H9 (cell line): ENCODE measurements at regions not wholly inside any gene's neighbourhood (a gene's known extent, or its start where the extent isn't known, plus 50 kb on each side); places are given as distances from the start of the nearest gene placed in this dataset.

Source experiments
- DNase-seq: peaks from one replicate; pipeline ENCODE4 v3.0.0-alpha.2; 2017
- H2AFZ ChIP-seq: one replicate; pipeline ENCODE4 v1.6.1; 2013; ENCODE audit warnings: mild to moderate bottlenecking, low read length, control low read depth, moderate library complexity
- H2AK5ac ChIP-seq: 2 replicates; pipeline ENCODE4 v1.6.1; 2013; ENCODE audit warnings: low read length, control low read depth, mixed read lengths; ENCODE audit not compliant: insufficient read length
- H2BK120ac ChIP-seq: one replicate; pipeline ENCODE4 v1.6.1; 2013; ENCODE audit warnings: low read depth, mild to moderate bottlenecking, low read length, control low read depth, inconsistent platforms; ENCODE audit not compliant: poor library complexity, severe bottlenecking
- H2BK12ac ChIP-seq: 2 replicates; pipeline ENCODE4 v1.6.1; 2013; ENCODE audit warnings: low read length, control low read depth, mixed read lengths, low read depth; ENCODE audit not compliant: insufficient read length
- H2BK15ac ChIP-seq: 2 replicates; pipeline ENCODE4 v1.6.1; 2013; ENCODE audit warnings: low read depth, low read length, control low read depth
- H2BK20ac ChIP-seq: one replicate; pipeline ENCODE4 v1.6.1; 2013; ENCODE audit warnings: low read depth, mild to moderate bottlenecking, low read length, control low read depth, inconsistent platforms; ENCODE audit not compliant: poor library complexity, severe bottlenecking
- H2BK5ac ChIP-seq: 2 replicates; pipeline ENCODE4 v1.6.1; 2013; ENCODE audit warnings: low read length, control low read depth, mixed read lengths; ENCODE audit not compliant: insufficient read length
- H3K14ac ChIP-seq: 2 replicates; pipeline ENCODE4 v1.6.1; 2013; ENCODE audit warnings: low read length, control low read depth; ENCODE audit not compliant: insufficient read depth
- H3K18ac ChIP-seq: 2 replicates; pipeline ENCODE4 v1.6.1; 2013; ENCODE audit warnings: low read depth, mild to moderate bottlenecking, mixed read lengths, low read length, control low read depth; ENCODE audit not compliant: insufficient read length
- H3K23ac ChIP-seq: 2 replicates; pipeline ENCODE4 v1.6.1; 2013; ENCODE audit warnings: low read length, control low read depth, mixed read lengths, low read depth; ENCODE audit not compliant: insufficient read length
- H3K23me2 ChIP-seq: 2 replicates; pipeline ENCODE4 v1.6.1; 2013; ENCODE audit warnings: low read depth, mild to moderate bottlenecking, mixed read lengths, low read length, control low read depth; ENCODE audit not compliant: insufficient read length, poor library complexity, severe bottlenecking
- H3K27ac ChIP-seq: 2 replicates; pipeline ENCODE4 v1.5.1; 2013; ENCODE audit warnings: low read length, control low read depth, mixed read lengths, low read depth; ENCODE audit not compliant: insufficient read length
- H3K27me3 ChIP-seq: 2 replicates; pipeline ENCODE4 v1.6.1; 2013; ENCODE audit warnings: low read length, control low read depth, inconsistent platforms; ENCODE audit not compliant: insufficient read depth
- H3K4ac ChIP-seq: 2 replicates; pipeline ENCODE4 v1.6.1; 2013; ENCODE audit warnings: low read depth, mild to moderate bottlenecking, control low read depth, inconsistent platforms, low read length, moderate library complexity
- H3K4me1 ChIP-seq: 2 replicates; pipeline ENCODE4 v1.6.1; 2013; ENCODE audit warnings: low read length, control low read depth, inconsistent platforms; ENCODE audit not compliant: insufficient read depth
- H3K4me2 ChIP-seq: 2 replicates; pipeline ENCODE4 v1.6.1; 2013; ENCODE audit warnings: low read length, control low read depth, mixed read lengths; ENCODE audit not compliant: insufficient read length, insufficient read depth
- H3K56ac ChIP-seq: 2 replicates; pipeline ENCODE4 v1.6.1; 2013; ENCODE audit warnings: low read depth, mild to moderate bottlenecking, mixed read lengths, low read length, control low read depth; ENCODE audit not compliant: insufficient read length
- H3K79me1 ChIP-seq: 2 replicates; pipeline ENCODE4 v1.6.1; 2013; ENCODE audit warnings: low read depth, mild to moderate bottlenecking, moderate library complexity, low read length, control low read depth, inconsistent platforms; ENCODE audit not compliant: insufficient read depth, poor library complexity, severe bottlenecking
- H3K79me2 ChIP-seq: 2 replicates; pipeline ENCODE4 v1.6.1; 2013; ENCODE audit warnings: low read length, control low read depth, inconsistent platforms; ENCODE audit not compliant: insufficient read depth
- H3K9ac ChIP-seq: 2 replicates; pipeline ENCODE4 v1.6.1; 2013; ENCODE audit warnings: low read length, control low read depth, mixed read lengths; ENCODE audit not compliant: insufficient read length; ENCODE audit errors: extremely low read depth
- H3K9me3 ChIP-seq: one replicate; pipeline ENCODE4 v1.6.1; 2013; ENCODE audit warnings: low read depth, low read length, inconsistent platforms; ENCODE audit not compliant: control insufficient read depth
- H3T11ph ChIP-seq: one replicate; pipeline ENCODE4 v1.6.1; 2013; ENCODE audit warnings: mild to moderate bottlenecking, low read length, control low read depth, inconsistent platforms
- H4K20me1 ChIP-seq: one replicate; pipeline ENCODE4 v1.6.1; 2013; ENCODE audit not compliant: control insufficient read depth, insufficient read length, insufficient read depth
- H4K5ac ChIP-seq: 2 replicates; pipeline ENCODE4 v1.6.1; 2013; ENCODE audit warnings: low read depth, mild to moderate bottlenecking, mixed read lengths, low read length, control low read depth; ENCODE audit not compliant: insufficient read length
- H4K8ac ChIP-seq: replicated peaks from 2 replicates; pipeline ENCODE4 v1.6.1; 2013; ENCODE audit warnings: low read length, control low read depth, mixed read lengths, low read depth; ENCODE audit not compliant: insufficient read length
- H4K91ac ChIP-seq: 2 replicates; pipeline ENCODE4 v1.6.1; 2013; ENCODE audit warnings: low read depth, mild to moderate bottlenecking, moderate library complexity, mixed read lengths, low read length, control low read depth; ENCODE audit not compliant: insufficient read length
- H3K27ac Mint-ChIP-seq, 3 experiments: 2 replicates in 2 of 3; 3 replicates in 1 of 3; pipeline ENCODE4 v1.8.0; 2020 to 2021; ENCODE audit warnings: mixed read lengths in 3 of 3, mild to moderate bottlenecking in 1 of 3, moderate library complexity in 1 of 3
- H3K27me3 Mint-ChIP-seq: 2 replicates; pipeline ENCODE4 v1.8.0; 2021; ENCODE audit warnings: low read depth, mild to moderate bottlenecking, moderate library complexity, mixed read lengths
- H3K36me3 Mint-ChIP-seq, 3 experiments: 2 replicates in 2 of 3; 3 replicates in 1 of 3; pipeline ENCODE4 v1.8.0; 2020 to 2021; ENCODE audit warnings: low read depth in 3 of 3, mixed read lengths in 3 of 3; ENCODE audit not compliant: insufficient read depth in 1 of 3
- H3K4me1 Mint-ChIP-seq, 2 experiments: 2 replicates each; pipeline ENCODE4 v1.8.0; 2020; ENCODE audit warnings: mixed read lengths in 2 of 2
- H3K4me3 Mint-ChIP-seq, 2 experiments: 2 replicates in 1 of 2; 3 replicates in 1 of 2; pipeline ENCODE4 v1.8.0; 2020 to 2021; ENCODE audit warnings: mild to moderate bottlenecking in 2 of 2, mixed read lengths in 2 of 2, moderate library complexity in 1 of 2
- H3K9me3 Mint-ChIP-seq, 2 experiments: 2 replicates in 1 of 2; 3 replicates in 1 of 2; pipeline ENCODE4 v1.8.0; 2020; ENCODE audit warnings: mild to moderate bottlenecking in 2 of 2, mixed read lengths in 2 of 2, moderate library complexity in 1 of 2
- WGBS: extraction: QIAGEN DNeasy Blood & Tissue Kit; methylation state at CpG from one replicate; pipeline ENCODE4 v1.1.7; 2013; ENCODE audit warnings: missing lambda C conversion rate, low lambda C conversion rate, mixed read lengths; ENCODE audit not compliant: insufficient read length; ENCODE audit errors: extremely low coverage; 5-methylcytosine and 5-hydroxymethylcytosine counted together
- TF ChIP-seq, protein P1 (sequence below): fragments of 200-600 bp; sonication (generic); conservative IDR thresholded peaks from 3 replicates; pipeline ENCODE4 v1.8.0; 2021; ENCODE audit warnings: antibody characterized with exemption, mild to moderate bottlenecking

DNA sequence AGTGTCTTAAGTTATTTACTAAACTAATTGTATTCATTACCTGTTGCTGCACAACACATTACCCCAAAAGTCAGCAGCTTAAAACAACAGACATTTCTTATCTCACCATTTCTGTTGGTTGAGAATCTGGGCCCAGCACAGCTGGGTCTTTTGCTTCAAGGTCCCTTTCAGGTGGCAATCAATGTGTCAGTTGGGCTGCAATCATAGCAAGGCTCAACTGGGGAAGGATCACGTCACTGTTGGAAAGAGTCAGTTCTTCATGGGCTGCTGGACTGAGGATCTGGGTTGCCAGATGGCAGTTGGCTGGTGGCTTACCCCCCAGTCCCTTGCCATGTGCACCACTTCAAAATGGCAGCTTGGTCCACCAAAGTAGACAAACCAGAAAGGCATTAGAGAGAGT is 261.2 kb downstream of the SUCLG1 start:
- Histone ChIP-seq H3K27me3 (no peaks in the 10 kb centered on the region), H2AFZ (no peak overlapping the region), H3K9ac (no peak overlapping the region), H2BK20ac (no peak overlapping the region), H3K9me3 (no peaks in the 10 kb centered on the region), H3K56ac (no peak overlapping the region), H4K5ac (no peak overlapping the region), H2AK5ac (no peak overlapping the region), H4K91ac (no peak overlapping the region), H4K8ac (no peak overlapping the region), H3K18ac (no peak overlapping the region), H3K23ac (no peak overlapping the region), H2BK120ac (no peak overlapping the region), H3K14ac (no peak overlapping the region), H2BK15ac (no peak overlapping the region), H3K27ac (no peak overlapping the region), H3K4me2 (no peak overlapping the region), H3K79me2 (no peaks in the 10 kb centered on the region; the same call in 1 of the 2 replicates), H3K4ac (no peak overlapping the region), H2BK5ac (no peak overlapping the region), H4K20me1 (no peaks in the 10 kb centered on the region), H3K23me2 (no peaks in the 10 kb centered on the region), H3K79me1 (no peaks in the 10 kb centered on the region), H3K4me1 (no peaks in the 10 kb centered on the region), H3T11ph (no peak overlapping the region), H2BK12ac (no peak overlapping the region)
- no CpG with 5 or more reads among the region's 1 CpG for WGBS
- H3K27ac Mint-ChIP-seq, result no peak overlapping the region
- TF ChIP-seq, protein P1, sequence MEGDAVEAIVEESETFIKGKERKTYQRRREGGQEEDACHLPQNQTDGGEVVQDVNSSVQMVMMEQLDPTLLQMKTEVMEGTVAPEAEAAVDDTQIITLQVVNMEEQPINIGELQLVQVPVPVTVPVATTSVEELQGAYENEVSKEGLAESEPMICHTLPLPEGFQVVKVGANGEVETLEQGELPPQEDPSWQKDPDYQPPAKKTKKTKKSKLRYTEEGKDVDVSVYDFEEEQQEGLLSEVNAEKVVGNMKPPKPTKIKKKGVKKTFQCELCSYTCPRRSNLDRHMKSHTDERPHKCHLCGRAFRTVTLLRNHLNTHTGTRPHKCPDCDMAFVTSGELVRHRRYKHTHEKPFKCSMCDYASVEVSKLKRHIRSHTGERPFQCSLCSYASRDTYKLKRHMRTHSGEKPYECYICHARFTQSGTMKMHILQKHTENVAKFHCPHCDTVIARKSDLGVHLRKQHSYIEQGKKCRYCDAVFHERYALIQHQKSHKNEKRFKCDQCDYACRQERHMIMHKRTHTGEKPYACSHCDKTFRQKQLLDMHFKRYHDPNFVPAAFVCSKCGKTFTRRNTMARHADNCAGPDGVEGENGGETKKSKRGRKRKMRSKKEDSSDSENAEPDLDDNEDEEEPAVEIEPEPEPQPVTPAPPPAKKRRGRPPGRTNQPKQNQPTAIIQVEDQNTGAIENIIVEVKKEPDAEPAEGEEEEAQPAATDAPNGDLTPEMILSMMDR, result no peak
- H3K4me3 Mint-ChIP-seq, result no peak overlapping the region
- H3K9me3 Mint-ChIP-seq, result peaks cover 0 to 2% of the 10 kb centered on the region in 2 experiments; a peak in 2 of 5 replicates
- no peaks in the 10 kb centered on the region; a peak in 1 of 7 replicates for H3K36me3 Mint-ChIP-seq
- no peaks in the 10 kb centered on the region; a peak in 1 of 4 replicates for H3K4me1 Mint-ChIP-seq
- no peak for DNase-seq
- no peaks in the 10 kb centered on the region for H3K27me3 Mint-ChIP-seq
